Ureter (tissue), 1 donor: ENCODE measurements at regions not wholly inside any gene's neighbourhood (a gene's known extent, or its start where the extent isn't known, plus 50 kb on each side); places are given as distances from the start of the nearest gene placed in this dataset.

ENCODE experiments used
- DNase-seq: peaks from one replicate; pipeline ENCODE4 v3.0.0-alpha.2; 2020; ENCODE audit warnings: low spot score
- donor health status: DM: yes; HTN: yes; CAD: no.

GRCh38 chr3:59653405-59654122 is 603.7 kb upstream of the CFAP20DC start:
- no peak for DNase-seq

- no peak for DNase-seq
Measured at GRCh38 chr3:59644479-59645402, 594.9 kb upstream of the CFAP20DC start.

- no peak for DNase-seq
Measured at GRCh38 chr3:59641169-59641899, 591.5 kb upstream of the CFAP20DC start.

- DNase-seq, result no peak
Measured at GRCh38 chr3:59632760-59633573, 583.1 kb upstream of the CFAP20DC start.

GRCh38 chr3:59631482-59631881 is 581.7 kb upstream of the CFAP20DC start:
- no peak for DNase-seq

- no peak for DNase-seq
Measured at GRCh38 chr3:59621037-59621436, 571.2 kb upstream of the CFAP20DC start.

- no peak for DNase-seq
Measured at GRCh38 chr3:59620325-59620724, 570.5 kb upstream of the CFAP20DC start.

GRCh38 chr3:59612444-59612715 is 562.6 kb upstream of the CFAP20DC start:
- DNase-seq, result no peak

GRCh38 chr3:59611649-59612443 is 562.0 kb upstream of the CFAP20DC start:
- DNase-seq, result no peak

GRCh38 chr3:59609657-59610348 is 560.0 kb upstream of the CFAP20DC start:
- no peak for DNase-seq

GRCh38 chr3:59608356-59608755 is 558.5 kb upstream of the CFAP20DC start:
- no peak for DNase-seq

- no peak for DNase-seq
Measured at GRCh38 chr3:59607656-59608055, 557.8 kb upstream of the CFAP20DC start.

GRCh38 chr3:59606638-59607266 is 556.9 kb upstream of the CFAP20DC start:
- no peak for DNase-seq

GRCh38 chr3:59605944-59606534 is 556.2 kb upstream of the CFAP20DC start:
- DNase-seq, result no peak

- peak; percentile 53 for DNase-seq
Measured at GRCh38 chr3:59605318-59605717, 555.5 kb upstream of the CFAP20DC start.

GRCh38 chr3:59601486-59601885 is 551.7 kb upstream of the CFAP20DC start:
- no peak for DNase-seq

- no peak for DNase-seq
Measured at GRCh38 chr3:59600631-59601030, 550.8 kb upstream of the CFAP20DC start.

- no peak for DNase-seq
Measured at GRCh38 chr3:59596741-59597140, 546.9 kb upstream of the CFAP20DC start.

GRCh38 chr3:59595830-59596229 is 546.0 kb upstream of the CFAP20DC start:
- DNase-seq, result no peak
